ENCODE measurements at regions not wholly inside any gene's neighbourhood (a gene's known extent, or its start where the extent isn't known, plus 50 kb on each side); places are given as distances from the start of the nearest gene placed in this dataset.

DNA sequence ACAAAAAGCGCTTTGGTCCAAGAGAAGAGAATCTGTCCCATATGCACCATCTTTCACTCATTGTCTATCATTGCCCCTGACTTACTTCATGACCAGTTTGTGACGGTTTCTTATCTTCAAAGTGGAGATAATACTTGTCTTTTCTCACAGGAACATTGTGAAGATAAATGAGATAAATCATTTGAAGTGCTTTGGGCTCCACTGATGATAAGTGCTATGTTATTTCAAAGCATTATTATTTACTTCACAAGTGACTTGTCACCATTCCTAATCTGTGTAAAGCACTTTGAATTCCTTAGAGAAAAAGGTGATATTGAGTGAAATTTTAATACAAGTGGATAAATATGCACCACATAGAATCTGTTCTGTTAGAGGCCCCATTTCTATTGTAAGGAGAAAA is 731.6 kb upstream of the PTBP2 start:
- TF ChIP-seq, protein P1, sequence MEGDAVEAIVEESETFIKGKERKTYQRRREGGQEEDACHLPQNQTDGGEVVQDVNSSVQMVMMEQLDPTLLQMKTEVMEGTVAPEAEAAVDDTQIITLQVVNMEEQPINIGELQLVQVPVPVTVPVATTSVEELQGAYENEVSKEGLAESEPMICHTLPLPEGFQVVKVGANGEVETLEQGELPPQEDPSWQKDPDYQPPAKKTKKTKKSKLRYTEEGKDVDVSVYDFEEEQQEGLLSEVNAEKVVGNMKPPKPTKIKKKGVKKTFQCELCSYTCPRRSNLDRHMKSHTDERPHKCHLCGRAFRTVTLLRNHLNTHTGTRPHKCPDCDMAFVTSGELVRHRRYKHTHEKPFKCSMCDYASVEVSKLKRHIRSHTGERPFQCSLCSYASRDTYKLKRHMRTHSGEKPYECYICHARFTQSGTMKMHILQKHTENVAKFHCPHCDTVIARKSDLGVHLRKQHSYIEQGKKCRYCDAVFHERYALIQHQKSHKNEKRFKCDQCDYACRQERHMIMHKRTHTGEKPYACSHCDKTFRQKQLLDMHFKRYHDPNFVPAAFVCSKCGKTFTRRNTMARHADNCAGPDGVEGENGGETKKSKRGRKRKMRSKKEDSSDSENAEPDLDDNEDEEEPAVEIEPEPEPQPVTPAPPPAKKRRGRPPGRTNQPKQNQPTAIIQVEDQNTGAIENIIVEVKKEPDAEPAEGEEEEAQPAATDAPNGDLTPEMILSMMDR (optimal IDR thresholded peaks at IDR 0.05 in 1 of 3, IDR thresholded peaks at IDR 0.05 in 1 of 3, conservative IDR thresholded peaks at IDR 0.05 in 1 of 3; ENCODE audit: extremely low read depth in 1 of 3, insufficient read depth in 2 of 3, low read length in 3 of 3), result no peak
- no peak for TF ChIP-seq EZH2 (IDR thresholded peaks at IDR 0.05; ENCODE audit: low read length)

Data from keratinocyte (primary cell).